Neuronal stem cell (in vitro differentiated cells): ENCODE measurements at regions not wholly inside any gene's neighbourhood (a gene's known extent, or its start where the extent isn't known, plus 50 kb on each side); places are given as distances from the start of the nearest gene placed in this dataset.

ENCODE experiments used
- DNase-seq: peaks from one replicate; pipeline ENCODE4 v3.0.0-alpha.2; 2013; ENCODE audit warnings: low spot score
- H2AFZ ChIP-seq: one replicate; pipeline ENCODE4 v1.6.1; 2013; ENCODE audit warnings: mild to moderate bottlenecking, low read length, inconsistent platforms
- H2AK5ac ChIP-seq: 2 replicates; pipeline ENCODE4 v1.6.1; 2013; ENCODE audit warnings: low read depth, mild to moderate bottlenecking, inconsistent platforms, low read length, moderate library complexity, mixed read lengths
- H2BK120ac ChIP-seq: 2 replicates; pipeline ENCODE4 v1.6.1; 2013; ENCODE audit warnings: low read depth, mild to moderate bottlenecking, inconsistent platforms, low read length, moderate library complexity, mixed read lengths
- H2BK12ac ChIP-seq: one replicate; pipeline ENCODE4 v1.6.1; 2013; ENCODE audit warnings: low read length, inconsistent platforms
- H2BK15ac ChIP-seq: 2 replicates; pipeline ENCODE4 v1.6.1; 2013; ENCODE audit warnings: mild to moderate bottlenecking, low read length, inconsistent platforms, mixed read lengths
- H2BK5ac ChIP-seq: one replicate; pipeline ENCODE4 v1.6.1; 2013; ENCODE audit warnings: inconsistent platforms, mild to moderate bottlenecking, low read length, moderate library complexity
- H3K14ac ChIP-seq: one replicate; pipeline ENCODE4 v1.6.1; 2013; ENCODE audit warnings: low read length, inconsistent platforms
- H3K18ac ChIP-seq: 2 replicates; pipeline ENCODE4 v1.6.1; 2013; ENCODE audit warnings: low read length, inconsistent platforms
- H3K23ac ChIP-seq: 2 replicates; pipeline ENCODE4 v1.6.1; 2013; ENCODE audit warnings: low read depth, mild to moderate bottlenecking, mixed read lengths, low read length, inconsistent platforms; ENCODE audit not compliant: poor library complexity
- H3K27ac ChIP-seq: replicated peaks from 3 replicates; pipeline ENCODE4 v1.5.1; 2013; ENCODE audit warnings: low read length, inconsistent platforms
- H3K27me3 ChIP-seq, 3 experiments: 2 replicates each; pipeline ENCODE4 v1.6.1; 2013; ENCODE audit warnings: low read length in 3 of 3, mild to moderate bottlenecking in 2 of 3, inconsistent platforms in 1 of 3, low read depth in 1 of 3, mixed read lengths in 1 of 3, moderate library complexity in 1 of 3; ENCODE audit not compliant: control insufficient read depth in 3 of 3, insufficient read depth in 3 of 3
- H3K36me3 ChIP-seq, 2 donors: replicated peaks in 1 of 2; 2 replicates each; pipeline ENCODE4 v1.6.1; 2013; ENCODE audit warnings: low read length in 2 of 2; ENCODE audit not compliant: control insufficient read depth in 2 of 2, insufficient read depth in 2 of 2
- H3K4ac ChIP-seq: 2 replicates; pipeline ENCODE4 v1.6.1; 2013; ENCODE audit warnings: inconsistent platforms, mild to moderate bottlenecking, low read length, moderate library complexity
- H3K4me1 ChIP-seq, 2 donors: 1 replicate in 1 of 2; 2 replicates in 1 of 2; pipeline ENCODE4 v1.6.1; 2013; ENCODE audit warnings: low read length in 2 of 2, low read depth in 1 of 2; ENCODE audit not compliant: control insufficient read depth in 2 of 2, insufficient read depth in 1 of 2
- H3K4me2 ChIP-seq: one replicate; pipeline ENCODE4 v1.6.1; 2013; ENCODE audit warnings: mild to moderate bottlenecking, low read length, inconsistent platforms; ENCODE audit not compliant: insufficient read depth, poor library complexity, severe bottlenecking
- H3K4me3 ChIP-seq, 2 donors: 2 replicates each; pipeline ENCODE4 v1.5.1; 2013; ENCODE audit warnings: low read length in 2 of 2, mild to moderate bottlenecking in 2 of 2, inconsistent platforms in 1 of 2, moderate library complexity in 1 of 2
- H3K79me1 ChIP-seq: one replicate; pipeline ENCODE4 v1.6.1; 2013; ENCODE audit warnings: low read depth, mild to moderate bottlenecking, inconsistent platforms, low read length, moderate library complexity
- H3K9ac ChIP-seq: one replicate; pipeline ENCODE4 v1.6.1; 2013; ENCODE audit warnings: mild to moderate bottlenecking, low read depth, low read length, inconsistent platforms; ENCODE audit not compliant: poor library complexity
- H3K9me3 ChIP-seq, 2 donors: replicated peaks in 1 of 2; 2 replicates each; pipeline versions ENCODE3 to v1.6.1; 2013; ENCODE audit warnings: low read length in 2 of 2, mild to moderate bottlenecking in 2 of 2, inconsistent platforms in 1 of 2, low read depth in 1 of 2, mixed read lengths in 1 of 2, moderate library complexity in 1 of 2; ENCODE audit not compliant: control insufficient read depth in 2 of 2, insufficient read depth in 1 of 2
- H4K8ac ChIP-seq: one replicate; pipeline ENCODE4 v1.6.1; 2013; ENCODE audit warnings: low read depth, mild to moderate bottlenecking, inconsistent platforms, low read length, moderate library complexity
- H4K91ac ChIP-seq: one replicate; pipeline ENCODE4 v1.6.1; 2013; ENCODE audit warnings: low read length, low read depth, mild to moderate bottlenecking, inconsistent platforms; ENCODE audit not compliant: poor library complexity
- WGBS, 2 donors: extraction: QIAGEN DNeasy Blood & Tissue Kit; methylation state at CpG; one replicate each; pipeline ENCODE4 v1.1.7; 2013; ENCODE audit warnings: missing lambda C conversion rate in 2 of 2, mixed read lengths in 1 of 2; ENCODE audit not compliant: insufficient read length in 2 of 2, insufficient replicate concordance in 1 of 2; ENCODE audit errors: extremely low coverage in 2 of 2; 5-methylcytosine and 5-hydroxymethylcytosine counted together

GRCh38 chr16:65349626-65350025 is 227.8 kb upstream of the CDH11 start:
- Histone ChIP-seq H4K8ac (no peak overlapping the region), H2AFZ (no peak overlapping the region), H3K14ac (no peak overlapping the region), H3K36me3 (no peaks in the 10 kb centered on the region), H3K4me3 (no peak overlapping the region), H3K4me2 (no peak overlapping the region), H2BK12ac (no peak overlapping the region), H2BK15ac (no peak overlapping the region), H3K9me3 (no peaks in the 10 kb centered on the region), H3K9ac (no peak overlapping the region), H3K4ac (no peak overlapping the region), H3K79me1 (no peaks in the 10 kb centered on the region), H3K27ac (no peak overlapping the region), H2BK120ac (no peak overlapping the region), H4K91ac (no peak overlapping the region), H2BK5ac (no peak overlapping the region), H3K4me1 (no peaks in the 10 kb centered on the region), H3K18ac (no peak overlapping the region), H3K27me3 (no peaks in the 10 kb centered on the region), H2AK5ac (no peak overlapping the region), H3K23ac (no peak overlapping the region)
- WGBS, 2 donors, result no CpG with 5 or more reads among the region's 7 CpGs
- no peak for DNase-seq

DNA sequence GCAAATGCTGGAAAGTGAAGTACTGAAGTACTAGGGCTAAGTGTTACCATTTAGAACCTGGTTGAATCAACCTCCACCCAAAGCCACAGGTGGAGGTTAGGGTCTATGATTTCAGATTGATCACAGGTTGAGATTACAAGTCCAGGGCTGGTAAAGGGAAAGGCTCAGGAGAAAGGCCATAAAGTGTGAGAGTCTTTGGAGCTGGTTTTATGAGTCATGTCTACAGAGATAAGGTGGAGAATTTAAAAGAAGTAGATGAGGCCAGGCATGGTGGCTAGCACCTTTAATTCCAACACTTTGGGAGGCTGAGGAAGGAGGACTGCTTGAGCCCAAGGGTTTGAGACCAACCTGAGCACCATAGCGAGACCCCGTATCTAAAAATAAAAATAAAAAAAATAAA is 221.7 kb upstream of the CDH11 start:
- Histone ChIP-seq H3K18ac (no peak overlapping the region), H3K14ac (no peak overlapping the region), H2BK120ac (no peak overlapping the region), H3K27me3 (no peaks in the 10 kb centered on the region), H2BK5ac (no peak overlapping the region), H3K4me3 (no peak overlapping the region), H4K8ac (no peak overlapping the region), H2BK12ac (no peak overlapping the region), H3K4ac (no peak overlapping the region), H3K23ac (no peak overlapping the region), H2BK15ac (no peak overlapping the region), H3K9me3 (no peaks in the 10 kb centered on the region), H3K27ac (no peak overlapping the region), H3K9ac (no peak overlapping the region), H3K36me3 (no peaks in the 10 kb centered on the region), H4K91ac (no peak overlapping the region), H3K4me1 (no peaks in the 10 kb centered on the region), H2AK5ac (no peak overlapping the region), H3K4me2 (no peak overlapping the region), H3K79me1 (no peaks in the 10 kb centered on the region), H2AFZ (no peak overlapping the region)
- WGBS, 2 donors, result no CpG with 5 or more reads among the region's 2 CpGs
- DNase-seq, result no peak

GRCh38 chr16:65342231-65342866 is 220.5 kb upstream of the CDH11 start:
- DNase-seq, result no peak
- Histone ChIP-seq H3K4ac (no peak overlapping the region), H3K4me3 (no peak overlapping the region), H2AFZ (no peak overlapping the region), H2BK120ac (no peak overlapping the region), H3K79me1 (no peaks in the 10 kb centered on the region), H3K4me2 (no peak overlapping the region), H3K14ac (no peak overlapping the region), H3K27ac (no peak overlapping the region), H3K9me3 (no peaks in the 10 kb centered on the region), H2BK5ac (no peak overlapping the region), H3K23ac (no peak overlapping the region), H4K91ac (no peak overlapping the region), H4K8ac (no peak overlapping the region), H3K27me3 (no peaks in the 10 kb centered on the region), H2AK5ac (no peak overlapping the region), H3K36me3 (no peaks in the 10 kb centered on the region), H2BK15ac (no peak overlapping the region), H3K18ac (no peak overlapping the region), H3K9ac (no peak overlapping the region), H2BK12ac (no peak overlapping the region), H3K4me1 (no peaks in the 10 kb centered on the region)
- no CpG with 5 or more reads among the region's 8 CpGs for WGBS, 2 donors

DNA sequence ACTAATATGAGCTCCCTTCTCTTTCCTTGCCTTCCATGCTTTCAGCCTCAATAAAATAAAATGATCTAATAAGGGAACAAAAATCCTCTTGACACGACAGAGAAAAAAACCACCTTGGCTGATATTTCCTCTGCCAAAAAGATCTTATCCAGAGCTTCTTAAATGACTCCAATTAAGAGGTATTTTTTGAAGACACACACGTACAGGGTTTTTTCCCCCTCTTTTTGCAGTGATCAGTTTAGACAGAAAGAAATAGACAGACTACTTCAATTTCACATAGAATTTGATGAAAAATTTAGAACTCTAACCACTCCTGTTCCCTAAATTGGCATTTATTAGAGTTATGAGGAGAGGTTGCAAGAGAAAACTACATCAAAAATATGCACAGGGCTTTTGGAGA is 217.2 kb upstream of the CDH11 start:
- Histone ChIP-seq H3K4ac (no peak overlapping the region), H3K79me1 (no peaks in the 10 kb centered on the region), H3K14ac (no peak overlapping the region), H3K4me1 (no peaks in the 10 kb centered on the region), H2BK15ac (no peak overlapping the region), H2AFZ (no peak overlapping the region), H3K9me3 (no peaks in the 10 kb centered on the region), H3K23ac (no peak overlapping the region), H3K18ac (no peak overlapping the region), H2AK5ac (no peak overlapping the region), H3K9ac (no peak overlapping the region), H3K4me2 (no peak overlapping the region), H2BK12ac (no peak overlapping the region), H3K36me3 (no peaks in the 10 kb centered on the region), H2BK120ac (no peak overlapping the region), H3K4me3 (no peak overlapping the region), H4K8ac (no peak overlapping the region), H2BK5ac (no peak overlapping the region), H3K27me3 (no peaks in the 10 kb centered on the region), H4K91ac (no peak overlapping the region), H3K27ac (no peak overlapping the region)
- no CpG with 5 or more reads among the region's 2 CpGs for WGBS, 2 donors
- no peak for DNase-seq
